ENCODE measurements at regions not wholly inside any gene's neighbourhood (a gene's known extent, or its start where the extent isn't known, plus 50 kb on each side); places are given as distances from the start of the nearest gene placed in this dataset.

- H3K56ac ChIP-seq (replicated peaks; ENCODE audit: insufficient read length, low read depth, low read length): no peak overlapping the region
- CTCF ChIA-PET (ENCODE audit: partially characterized antibody): no interaction called here
- no peak overlapping the region for H3K4me2 ChIP-seq (ENCODE audit: insufficient read depth in 1 of 2, low read depth in 2 of 2, low read length in 2 of 2)
- H3K27ac ChIP-seq (ENCODE audit: low read depth, low read length): no peak overlapping the region
- H4K5ac ChIP-seq (ENCODE audit: insufficient read length, low read depth, low read length): no peak overlapping the region
- no peak overlapping the region for H2BK5ac ChIP-seq (ENCODE audit: low read depth, low read length)
- H3K9me3 ChIP-seq (ENCODE audit: insufficient read depth in 2 of 2, low read depth in 1 of 2, low read length in 1 of 2): no peaks in the 10 kb centered on the region
- no peak overlapping the region for H2BK15ac ChIP-seq (ENCODE audit: low read length)
- H3K27me3 ChIP-seq (replicated peaks in 1 of 4; ENCODE audit: control insufficient read depth in 3 of 4, extremely low read depth in 1 of 4, insufficient read depth in 3 of 4, low read length in 3 of 4): no peaks in the 10 kb centered on the region; a peak in 1 of 7 replicates
- H3K4ac ChIP-seq (replicated peaks; ENCODE audit: insufficient read length, low read depth, low read length): no peak overlapping the region
- H4K91ac ChIP-seq (replicated peaks; ENCODE audit: insufficient read length, low read length): no peak overlapping the region
- no peaks in the 10 kb centered on the region for H3K79me1 ChIP-seq (ENCODE audit: low read depth, low read length)
- no peaks in the 10 kb centered on the region for H3K23me2 ChIP-seq (ENCODE audit: low read depth, low read length)
- H4K20me1 ChIP-seq (replicated peaks in 1 of 2; ENCODE audit: control insufficient read depth in 1 of 2, insufficient read depth in 2 of 2, low read length in 2 of 2): no peaks in the 10 kb centered on the region
- H3K36me3 ChIP-seq (ENCODE audit: control insufficient read depth in 2 of 4, insufficient read depth in 4 of 4, low read length in 3 of 4): no peaks in the 10 kb centered on the region
- H3K79me2 ChIP-seq (ENCODE audit: control insufficient read depth in 1 of 2, insufficient read depth in 2 of 2, low read length in 2 of 2): no peaks in the 10 kb centered on the region
- no peak for FAIRE-seq
- no peak overlapping the region for H3K18ac ChIP-seq (ENCODE audit: extremely low read depth, low read length)
- no peak overlapping the region for H2AK5ac ChIP-seq (ENCODE audit: low read depth, low read length)
- DNase-seq (ENCODE audit: low read depth in 1 of 2, low spot score in 2 of 2): no peak
- no peak overlapping the region for H2BK20ac ChIP-seq (ENCODE audit: low read length)
- no peak overlapping the region for H3K14ac ChIP-seq (ENCODE audit: insufficient read length)
- H3K9ac ChIP-seq (replicated peaks in 1 of 4; ENCODE audit: extremely low read depth in 1 of 4, low read depth in 3 of 4, low read length in 3 of 4): no peak overlapping the region
- H4K8ac ChIP-seq (ENCODE audit: extremely low read depth, insufficient read depth, low read length): no peak overlapping the region
- no peak overlapping the region for H2BK120ac ChIP-seq (replicated peaks; ENCODE audit: low read depth, low read length)
- WGBS, 2 experiments (ENCODE audit: extremely low coverage in 1 of 2, insufficient coverage in 1 of 2, insufficient read length in 1 of 2, insufficient replicate concordance in 2 of 2, low coverage in 1 of 2, low lambda C conversion rate in 2 of 2, missing lambda C conversion rate in 1 of 2): 89% methylated on average over 2 of the region's 2 CpGs; no CpG with 5 or more reads in 1 of the 2 experiments
- no peak overlapping the region for H2AFZ ChIP-seq (ENCODE audit: low read length)
- POLR2A ChIA-PET (ENCODE audit: partially characterized antibody): interaction anchor here (1.5 kb wide), 1 partner anchor 64 kb away, joined by 3 read pairs; the partner anchor contains the start of gene CEP85L
- peaks cover 0 to 3% (median 0%) of the 10 kb centered on the region in 4 experiments; a peak in 1 of 7 replicates for H3K4me1 ChIP-seq (replicated peaks in 1 of 4; ENCODE audit: control insufficient read depth in 3 of 4, insufficient read depth in 4 of 4, low read length in 3 of 4)
- H2BK12ac ChIP-seq (ENCODE audit: low read depth, low read length): no peak overlapping the region
- H3K4me3 ChIP-seq (ENCODE audit: extremely low read depth in 1 of 4, insufficient read depth in 2 of 4, low read depth in 3 of 4, low read length in 4 of 4): no peak overlapping the region
- no peak overlapping the region for H3K23ac ChIP-seq (ENCODE audit: insufficient read length)
- TF ChIP-seq CBX5 (IDR thresholded peaks at IDR 0.05; ENCODE audit: low read depth, low read length): no peak
- TF ChIP-seq NANOG (IDR thresholded peaks at IDR 0.05; ENCODE audit: insufficient read depth, low read depth, low read length, poor library complexity, severe bottlenecking): no peak
- no peak for TF ChIP-seq KDM4A (IDR thresholded peaks at IDR 0.05; ENCODE audit: low read depth, low read length, severe bottlenecking)
- TF ChIP-seq TAF7 (optimal IDR thresholded peaks at IDR 0.05; ENCODE audit: borderline replicate concordance, low read depth, low read length): no peak
- no peak for TF ChIP-seq POLR2AphosphoS5 (IDR thresholded peaks at IDR 0.05; ENCODE audit: low read depth, low read length)
- no peak for TF ChIP-seq FOSL1 (IDR thresholded peaks at IDR 0.05; ENCODE audit: insufficient read depth, low read depth, low read length)
- TF ChIP-seq ATF3 (IDR thresholded peaks at IDR 0.05; ENCODE audit: insufficient read depth, low read depth, low read length): no peak
- TF ChIP-seq SP4 (IDR thresholded peaks at IDR 0.05; ENCODE audit: low read length): no peak
- TF ChIP-seq KDM1A (IDR thresholded peaks at IDR 0.05; ENCODE audit: borderline replicate concordance, low read length): no peak
- TF ChIP-seq NRF1 (IDR thresholded peaks at IDR 0.05; ENCODE audit: low read depth, low read length): no peak
- no peak for TF ChIP-seq CREB1 (IDR thresholded peaks at IDR 0.05)
- TF ChIP-seq ZNF274 (IDR thresholded peaks at IDR 0.05; ENCODE audit: borderline replicate concordance, extremely low read depth, low read length): no peak
Observed at GRCh38 chr6:118715376-118715775, 64.0 kb upstream of the CEP85L start.

Measured in H1 (cell line).